ENCODE measurements at regions not wholly inside any gene's neighbourhood (a gene's known extent, or its start where the extent isn't known, plus 50 kb on each side); places are given as distances from the start of the nearest gene placed in this dataset.

DNA sequence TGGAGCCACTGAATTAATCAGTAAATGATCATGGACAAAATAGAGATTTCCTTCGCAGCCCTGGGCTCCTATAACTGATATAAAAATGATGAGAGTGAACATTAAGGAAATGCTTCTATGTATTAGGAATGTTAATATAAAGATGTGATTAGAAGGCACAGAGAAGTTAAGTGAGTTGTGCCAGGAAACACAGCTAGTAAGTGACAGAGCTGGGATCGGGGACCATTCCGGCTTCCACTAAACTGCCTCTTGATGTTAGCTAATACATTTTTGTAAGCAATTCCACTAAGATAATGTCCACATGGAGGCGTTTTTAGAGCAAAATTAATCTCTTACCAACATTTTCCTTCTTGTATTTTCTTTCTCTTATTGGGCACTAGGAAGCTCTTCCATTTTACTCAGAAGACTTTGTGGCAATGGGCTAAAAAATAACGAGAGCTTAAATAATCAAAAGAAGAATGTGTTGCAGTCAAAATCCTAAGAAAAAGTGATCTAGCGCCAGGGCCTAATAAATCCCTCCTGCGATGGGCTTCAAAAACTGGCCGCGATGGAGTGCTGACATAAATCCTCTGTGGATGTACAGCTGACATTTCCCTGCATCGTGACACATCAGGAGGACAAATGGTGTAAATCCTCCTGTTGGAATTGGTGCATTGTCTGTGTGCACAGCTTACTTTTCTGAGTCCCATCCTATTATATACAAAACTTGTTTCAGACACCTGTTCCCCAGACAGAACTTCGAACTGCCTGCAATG is 326.1 kb upstream of the MAF start:
- CTCF ChIA-PET: interaction anchor here (1.1 kb wide), 1 partner anchor 158 kb away, joined by 3 read pairs; no protein-coding TSS in a partner anchor
- Mint-ChIP-seq H3K4me1 (ENCODE audit: low read depth, unreplicated experiment) (no peaks in the 10 kb centered on the region), H3K36me3 (ENCODE audit: insufficient read depth, unreplicated experiment) (no peaks in the 10 kb centered on the region), H3K27me3 (ENCODE audit: insufficient read depth, unreplicated experiment) (peaks cover 3% of the 10 kb centered on the region), H3K4me3 (ENCODE audit: unreplicated experiment) (no peak overlapping the region), H3K27ac (ENCODE audit: unreplicated experiment) (no peak overlapping the region), H3K9me3 (ENCODE audit: unreplicated experiment) (no peaks in the 10 kb centered on the region)
- Histone ChIP-seq H3K4me3 (ENCODE audit: low read depth, low read length) (no peak overlapping the region), H3K4me1 (no peaks in the 10 kb centered on the region), H3K36me3 (ENCODE audit: control insufficient read depth, insufficient read depth, low read length) (no peaks in the 10 kb centered on the region), H3K9me3 (no peaks in the 10 kb centered on the region; the same call in 1 of the 2 replicates), H3K27me3 (replicated peaks; ENCODE audit: control insufficient read depth, insufficient read depth, low read length) (no peaks in the 10 kb centered on the region)
- TF ChIP-seq, protein P1, sequence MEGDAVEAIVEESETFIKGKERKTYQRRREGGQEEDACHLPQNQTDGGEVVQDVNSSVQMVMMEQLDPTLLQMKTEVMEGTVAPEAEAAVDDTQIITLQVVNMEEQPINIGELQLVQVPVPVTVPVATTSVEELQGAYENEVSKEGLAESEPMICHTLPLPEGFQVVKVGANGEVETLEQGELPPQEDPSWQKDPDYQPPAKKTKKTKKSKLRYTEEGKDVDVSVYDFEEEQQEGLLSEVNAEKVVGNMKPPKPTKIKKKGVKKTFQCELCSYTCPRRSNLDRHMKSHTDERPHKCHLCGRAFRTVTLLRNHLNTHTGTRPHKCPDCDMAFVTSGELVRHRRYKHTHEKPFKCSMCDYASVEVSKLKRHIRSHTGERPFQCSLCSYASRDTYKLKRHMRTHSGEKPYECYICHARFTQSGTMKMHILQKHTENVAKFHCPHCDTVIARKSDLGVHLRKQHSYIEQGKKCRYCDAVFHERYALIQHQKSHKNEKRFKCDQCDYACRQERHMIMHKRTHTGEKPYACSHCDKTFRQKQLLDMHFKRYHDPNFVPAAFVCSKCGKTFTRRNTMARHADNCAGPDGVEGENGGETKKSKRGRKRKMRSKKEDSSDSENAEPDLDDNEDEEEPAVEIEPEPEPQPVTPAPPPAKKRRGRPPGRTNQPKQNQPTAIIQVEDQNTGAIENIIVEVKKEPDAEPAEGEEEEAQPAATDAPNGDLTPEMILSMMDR (IDR thresholded peaks at IDR 0.05; ENCODE audit: insufficient read depth in 1 of 2, low read depth in 1 of 2, low read length in 1 of 2, severe bottlenecking in 1 of 2, unreplicated experiment in 1 of 2): no peak
- DNase-seq: no peak
- POLR2A ChIA-PET: no interaction called here
- intact Hi-C loops (cut with micrococcal nuclease; ENCODE audit: unreplicated experiment): no loop called here
- BruUV-seq (replicated peaks): no TSS peak

DNA sequence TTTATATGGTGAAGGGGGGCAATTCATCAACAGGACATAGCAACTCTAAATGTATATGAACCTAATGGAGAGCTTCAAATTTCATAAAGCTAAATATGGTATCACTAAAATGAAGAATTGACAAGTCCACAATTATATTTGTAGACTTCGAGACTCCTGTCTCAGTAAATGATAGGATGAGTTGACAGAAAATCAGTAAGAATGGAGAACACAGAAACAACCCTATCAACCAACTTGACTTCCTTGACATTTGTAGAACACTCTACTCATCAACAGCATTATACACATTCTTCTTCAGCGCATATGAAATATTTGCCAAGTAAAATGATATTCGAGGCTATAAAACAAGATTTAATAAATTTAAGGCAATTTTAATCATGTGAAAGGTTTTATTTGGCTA is 322.9 kb upstream of the MAF start:
- no peaks in the 10 kb centered on the region for H3K9me3 Mint-ChIP-seq (ENCODE audit: unreplicated experiment)
- no peak overlapping the region for H3K27ac Mint-ChIP-seq (ENCODE audit: unreplicated experiment)
- Histone ChIP-seq H3K4me1 (no peaks in the 10 kb centered on the region; the same call in 1 of the 2 replicates), H3K4me3 (ENCODE audit: low read depth, low read length) (no peak overlapping the region), H3K27me3 (replicated peaks; ENCODE audit: control insufficient read depth, insufficient read depth, low read length) (no peaks in the 10 kb centered on the region), H3K36me3 (ENCODE audit: control insufficient read depth, insufficient read depth, low read length) (no peaks in the 10 kb centered on the region), H3K9me3 (no peaks in the 10 kb centered on the region; the same call in 1 of the 2 replicates)
- CTCF ChIA-PET: no interaction called here
- no peaks in the 10 kb centered on the region for H3K4me1 Mint-ChIP-seq (ENCODE audit: low read depth, unreplicated experiment)
- DNase-seq: no peak
- H3K4me3 Mint-ChIP-seq (ENCODE audit: unreplicated experiment): no peak overlapping the region
- no TSS peak for BruUV-seq (replicated peaks)
- intact Hi-C loops (cut with micrococcal nuclease; ENCODE audit: unreplicated experiment): no loop called here
- peaks cover 3% of the 10 kb centered on the region for H3K27me3 Mint-ChIP-seq (ENCODE audit: insufficient read depth, unreplicated experiment)
- TF ChIP-seq, protein P1 (IDR thresholded peaks at IDR 0.05; ENCODE audit: insufficient read depth in 1 of 2, low read depth in 1 of 2, low read length in 1 of 2, severe bottlenecking in 1 of 2, unreplicated experiment in 1 of 2): no peak
- no peaks in the 10 kb centered on the region for H3K36me3 Mint-ChIP-seq (ENCODE audit: insufficient read depth, unreplicated experiment)
- POLR2A ChIA-PET: no interaction called here

DNA sequence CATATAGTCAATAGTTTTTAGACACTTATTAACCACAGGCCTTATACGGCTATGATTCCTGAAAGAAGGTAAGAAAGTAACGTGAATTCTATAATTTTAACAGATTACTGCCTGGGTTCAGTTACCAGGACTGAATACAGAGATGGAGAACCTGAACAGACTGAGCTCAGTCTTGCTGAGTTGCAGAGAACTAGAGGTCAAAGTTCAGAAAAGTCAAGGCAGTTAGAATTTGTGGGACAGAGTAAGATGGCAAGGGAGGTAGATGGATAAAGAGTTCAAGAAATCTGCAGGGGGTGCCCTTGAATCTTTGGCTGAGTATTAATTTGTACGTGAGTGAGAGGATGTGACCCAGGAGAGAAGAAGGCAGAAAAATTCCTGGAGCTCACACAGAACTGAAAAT is 320.1 kb upstream of the MAF start:
- no peak overlapping the region for H3K4me3 Mint-ChIP-seq (ENCODE audit: unreplicated experiment)
- H3K36me3 Mint-ChIP-seq (ENCODE audit: insufficient read depth, unreplicated experiment): no peaks in the 10 kb centered on the region
- ChIA-PET POLR2A (no interaction called here), CTCF (interaction anchor here (0.6 to 1.0 kb wide), 2 partner anchors 21 to 449 kb away, joined by 3 read pairs; no protein-coding TSS in a partner anchor)
- no peaks in the 10 kb centered on the region for H3K9me3 Mint-ChIP-seq (ENCODE audit: unreplicated experiment)
- Histone ChIP-seq H3K9me3 (no peaks in the 10 kb centered on the region; the same call in 1 of the 2 replicates), H3K27me3 (replicated peaks; ENCODE audit: control insufficient read depth, insufficient read depth, low read length) (no peaks in the 10 kb centered on the region), H3K4me3 (ENCODE audit: low read depth, low read length) (no peak overlapping the region), H3K4me1 (no peaks in the 10 kb centered on the region; the same call in 1 of the 2 replicates), H3K36me3 (ENCODE audit: control insufficient read depth, insufficient read depth, low read length) (no peaks in the 10 kb centered on the region)
- peaks cover 3% of the 10 kb centered on the region for H3K27me3 Mint-ChIP-seq (ENCODE audit: insufficient read depth, unreplicated experiment)
- BruUV-seq (replicated peaks): no TSS peak
- H3K4me1 Mint-ChIP-seq (ENCODE audit: low read depth, unreplicated experiment): no peaks in the 10 kb centered on the region
- TF ChIP-seq, protein P1 (IDR thresholded peaks at IDR 0.05; ENCODE audit: insufficient read depth in 1 of 2, low read depth in 1 of 2, low read length in 1 of 2, severe bottlenecking in 1 of 2, unreplicated experiment in 1 of 2): no peak
- H3K27ac Mint-ChIP-seq (ENCODE audit: unreplicated experiment): no peak overlapping the region
- no peak for DNase-seq
- intact Hi-C loops (cut with micrococcal nuclease; ENCODE audit: unreplicated experiment): no loop called here

Measured in Caco-2 (cell line).